Endothelial cell of umbilical vein (primary cell): ENCODE measurements at regions not wholly inside any gene's neighbourhood (a gene's known extent, or its start where the extent isn't known, plus 50 kb on each side); places are given as distances from the start of the nearest gene placed in this dataset.

Source experiments
- BruUV-seq: library from RNA; stranded (reverse); fragments of 400-500 nt; replicated peaks from 2 replicates; lab custom pipeline; 2021; lab: Mats Ljungman, UMichigan
- CTCF ChIA-PET: fragments of 300-600, 350-600 bp; sonication (Branson Sonifier 250); formaldehyde crosslinking; loops from one replicate; lab custom pipeline; 2021; ENCODE audit warnings: antibody characterized with exemption, inconsistent platforms; lab: Charles Lee
- POLR2A ChIA-PET: fragments of 300-600, 350-600 bp; sonication (Branson Sonifier 250); formaldehyde crosslinking; loops from one replicate; lab custom pipeline; 2021; ENCODE audit warnings: antibody characterized with exemption, inconsistent platforms; lab: Charles Lee
- DNase-seq: peaks from one replicate; pipeline ENCODE4 v3.0.0-alpha.2; 2011; ENCODE audit warnings: low read depth, low spot score
- FAIRE-seq: peaks from 2 replicates; lab custom pipeline; 2011; peaks lifted over from hg19 to GRCh38; lab: Jason Lieb, UNC
- H2AFZ ChIP-seq: 2 replicates; pipeline ENCODE4 v1.6.0; 2012; ENCODE audit warnings: low read depth, low read length, control low read depth, inconsistent platforms
- H3K27ac ChIP-seq: 2 replicates; pipeline ENCODE4 v1.5.1; 2011; ENCODE audit warnings: low read depth, mild to moderate bottlenecking, control low read depth, low read length, moderate library complexity; ENCODE audit not compliant: insufficient read depth
- H3K27me3 ChIP-seq, 2 experiments: 2 replicates each; pipeline versions ENCODE4 v1.6.0 to v1.6.1; 2011; ENCODE audit warnings: low read length in 2 of 2, mixed read lengths in 1 of 2; ENCODE audit not compliant: control insufficient read depth in 2 of 2, insufficient read depth in 2 of 2
- H3K36me3 ChIP-seq, 2 experiments: 2 replicates in 1 of 2; 3 replicates in 1 of 2; pipeline ENCODE4 v1.5.1; 2011; ENCODE audit warnings: low read length in 2 of 2, mild to moderate bottlenecking in 1 of 2, moderate library complexity in 1 of 2; ENCODE audit not compliant: control insufficient read depth in 2 of 2, insufficient read depth in 2 of 2; ENCODE audit errors: extremely low read depth in 1 of 2
- H3K4me1 ChIP-seq: 3 replicates; pipeline ENCODE4 v1.5.1; 2011; ENCODE audit warnings: mild to moderate bottlenecking, low read length; ENCODE audit not compliant: control insufficient read depth, insufficient read depth; ENCODE audit errors: extremely low read depth
- H3K4me2 ChIP-seq: 2 replicates; pipeline ENCODE4 v1.6.1; 2011; ENCODE audit warnings: low read length, control low read depth, mixed read lengths; ENCODE audit not compliant: insufficient read depth
- H3K4me3 ChIP-seq, 3 experiments: fragments of 200-600 bp in 1 of 3; sonication (generic), shearing (Covaris generic) in 1 of 3; replicated peaks in 1 of 3; 2 replicates each; pipeline ENCODE4 v1.5.1; 2011 to 2016; ENCODE audit warnings: control low read depth in 3 of 3, low read length in 3 of 3, mild to moderate bottlenecking in 2 of 3, inconsistent platforms in 1 of 3, low read depth in 1 of 3, moderate library complexity in 1 of 3; ENCODE audit not compliant: insufficient read depth in 1 of 3
- H3K79me2 ChIP-seq: 2 replicates; pipeline ENCODE4 v1.6.0; 2012; ENCODE audit warnings: low read length, inconsistent platforms; ENCODE audit not compliant: control insufficient read depth, insufficient read depth
- H3K9ac ChIP-seq: replicated peaks from 2 replicates; pipeline ENCODE3; 2011; ENCODE audit warnings: low read length, control low read depth; ENCODE audit not compliant: insufficient read depth; ENCODE audit errors: extremely low read depth
- H3K9me1 ChIP-seq: replicated peaks from 3 replicates; pipeline ENCODE4 v1.6.0; 2011; ENCODE audit warnings: mild to moderate bottlenecking, low read length; ENCODE audit not compliant: control insufficient read depth, insufficient read depth; ENCODE audit errors: extremely low read depth
- H3K9me3 ChIP-seq: replicated peaks from 2 replicates; pipeline ENCODE4 v1.5.1; 2012; ENCODE audit warnings: low read length, inconsistent platforms; ENCODE audit not compliant: control insufficient read depth, insufficient read depth
- H4K20me1 ChIP-seq: replicated peaks from 2 replicates; pipeline ENCODE3; 2011; ENCODE audit warnings: mild to moderate bottlenecking, low read length; ENCODE audit not compliant: control insufficient read depth, insufficient read depth; ENCODE audit errors: extremely low read depth
- CTCF ChIP-seq, 2 donors: IDR thresholded peaks; 1 replicate in 1 of 2; 2 replicates in 1 of 2; pipeline ENCODE4 v1.5.1; 2011; ENCODE audit warnings: low read length in 2 of 2, mild to moderate bottlenecking in 2 of 2, moderate library complexity in 2 of 2, control low read depth in 1 of 2, inconsistent platforms in 1 of 2, low read depth in 1 of 2; ENCODE audit not compliant: insufficient read depth in 1 of 2; ENCODE audit errors: extremely low read depth in 1 of 2
- EZH2 ChIP-seq: IDR thresholded peaks from 2 replicates; pipeline ENCODE4 v1.6.1; 2012; ENCODE audit warnings: borderline replicate concordance, low read depth, mild to moderate bottlenecking, moderate library complexity, low read length, inconsistent platforms; ENCODE audit not compliant: severe bottlenecking
- FOS ChIP-seq: IDR thresholded peaks from 2 replicates; pipeline ENCODE4 v1.6.1; 2011; ENCODE audit warnings: mild to moderate bottlenecking, low read length, moderate library complexity, borderline replicate concordance; ENCODE audit not compliant: insufficient read depth
- GATA2 ChIP-seq: IDR thresholded peaks from 2 replicates; pipeline ENCODE4 v1.7.0; 2011; ENCODE audit warnings: low read depth, mild to moderate bottlenecking, moderate library complexity, mixed read lengths, low read length; ENCODE audit not compliant: insufficient read length, insufficient read depth
- JUN ChIP-seq: IDR thresholded peaks from 2 replicates; pipeline ENCODE4 v1.6.1; 2011; ENCODE audit warnings: borderline replicate concordance, low read depth; ENCODE audit not compliant: insufficient read length, insufficient read depth
- MAX ChIP-seq: IDR thresholded peaks from 2 replicates; pipeline ENCODE4 v1.6.1; 2011; ENCODE audit not compliant: insufficient read depth, insufficient read length
- MYC ChIP-seq: IDR thresholded peaks from one replicate; pipeline ENCODE4 v1.6.1; 2011; ENCODE audit warnings: mild to moderate bottlenecking, low read depth, low read length
- POLR2A ChIP-seq: IDR thresholded peaks from 2 replicates; pipeline ENCODE4 v1.6.1; 2012; ENCODE audit warnings: low read depth, mild to moderate bottlenecking, control low read depth, low read length
- POLR2AphosphoS5 ChIP-seq: IDR thresholded peaks from 2 replicates; pipeline ENCODE4 v1.6.1; 2012; ENCODE audit warnings: low read depth, mild to moderate bottlenecking, control low read depth, low read length, moderate library complexity; ENCODE audit not compliant: insufficient read depth
- dilution Hi-C: fragments of 300-500 bp; cut with MboI; formaldehyde crosslinking; loops from one replicate; pipeline ENCODE4 v1.15.0; 2019; ENCODE audit warnings: low sequenced_read_pairs; ENCODE audit not compliant: extremely low pct_ligation_motif_present
- intact Hi-C: fragments of 100-400 bp; cut with micrococcal nuclease; formaldehyde crosslinking; loops from one replicate; pipeline ENCODE4 v1.10.0; 2022

- CTCF ChIA-PET = no interaction called here
- Histone ChIP-seq H3K9ac (no peak overlapping the region), H2AFZ (no peak overlapping the region), H3K27ac (no peak overlapping the region), H3K4me1 (no peaks in the 10 kb centered on the region), H3K9me3 (no peaks in the 10 kb centered on the region), H3K4me3 (no peak overlapping the region), H4K20me1 (no peaks in the 10 kb centered on the region), H3K27me3 (no peaks in the 10 kb centered on the region), H3K4me2 (no peak overlapping the region), H3K9me1 (no peaks in the 10 kb centered on the region), H3K36me3 (no peaks in the 10 kb centered on the region), H3K79me2 (no peaks in the 10 kb centered on the region)
- intact Hi-C loops = no loop called here
- dilution Hi-C loops = no loop called here
- no TSS peak for BruUV-seq
- no peak for FAIRE-seq
- POLR2A ChIA-PET = no interaction called here
- DNase-seq = no peak
- TF ChIP-seq FOS = no peak
- TF ChIP-seq MYC = no peak
- TF ChIP-seq GATA2 = no peak
- no peak for TF ChIP-seq POLR2A
- no peak for TF ChIP-seq MAX
- TF ChIP-seq EZH2 = no peak
- TF ChIP-seq JUN = no peak
- TF ChIP-seq POLR2AphosphoS5 = no peak
- TF ChIP-seq CTCF (IDR thresholded peaks at IDR 0.05; ENCODE audit: extremely low read depth in 1 of 2, insufficient read depth in 1 of 2, low read depth in 1 of 2, low read length in 2 of 2) = no peak
These were observed 56.8 kb upstream of the GRIA4 start for GRCh38 chr11:105553025-105553424.
